Fibroblast of pulmonary artery (primary cell): ENCODE measurements at regions not wholly inside any gene's neighbourhood (a gene's known extent, or its start where the extent isn't known, plus 50 kb on each side); places are given as distances from the start of the nearest gene placed in this dataset.
"Not testable (repeated sequence)": the region's sequence is repeated elsewhere in the genome, so short reads cannot be mapped to it uniquely, and the experiment has no call there.

Experiments
- DNase-seq: peaks from one replicate; pipeline ENCODE4 v3.0.0-alpha.2; 2010; ENCODE audit warnings: low read depth
- H3K4me3 ChIP-seq: replicated peaks from 2 replicates; pipeline ENCODE4 v1.5.1; 2011; ENCODE audit warnings: low read depth, mild to moderate bottlenecking, control low read depth, low read length, moderate library complexity
- CTCF ChIP-seq: IDR thresholded peaks from 2 replicates; pipeline ENCODE4 v1.5.1; 2011; ENCODE audit warnings: mild to moderate bottlenecking, control low read depth, low read length, inconsistent platforms; ENCODE audit errors: missing control alignments

GRCh38 chr12:80015660-80016059 is 80.8 kb upstream of the PPP1R12A start:
- no peak overlapping the region for H3K4me3 ChIP-seq
- no peak for DNase-seq
- TF ChIP-seq CTCF, result no peak

GRCh38 chr12:80003744-80004143 is 68.8 kb upstream of the PPP1R12A start:
- DNase-seq, H3K4me3 ChIP-seq: not testable (repeated sequence)

- TF ChIP-seq CTCF, result no peak
- no peak for DNase-seq
Observed at GRCh38 chr12:80001562-80001961, 66.7 kb upstream of the PPP1R12A start.

GRCh38 chr12:80000831-80001230 is 65.9 kb upstream of the PPP1R12A start:
- no peak overlapping the region for H3K4me3 ChIP-seq
- no peak for TF ChIP-seq CTCF
- no peak for DNase-seq

More at GRCh38 chr12:80001562-80001961, 66.7 kb upstream of the PPP1R12A start:
- H3K4me3 ChIP-seq, result no peak overlapping the region

- no peak for DNase-seq
- no peak for TF ChIP-seq CTCF
- H3K4me3 ChIP-seq, result no peak overlapping the region
Observed at GRCh38 chr12:79998554-79998953, 63.7 kb upstream of the PPP1R12A start.

- H3K4me3 ChIP-seq, result no peak overlapping the region
- DNase-seq, result peak; percentile 7
- no peak for TF ChIP-seq CTCF
Observed at GRCh38 chr12:79997096-79997791, 62.3 kb upstream of the PPP1R12A start.

GRCh38 chr12:79995385-79996084 is 60.6 kb upstream of the PPP1R12A start:
- H3K4me3 ChIP-seq, DNase-seq: not testable (repeated sequence)
